ENCODE measurements at regions not wholly inside any gene's neighbourhood (a gene's known extent, or its start where the extent isn't known, plus 50 kb on each side); places are given as distances from the start of the nearest gene placed in this dataset.
A peak's percentile ranks its signal among the peaks of the same experiment; 100 is the strongest.

- no peak for DNase-seq (ENCODE audit: low spot score)
These were observed 59.0 kb downstream of the NDUFS5 start for GRCh38 chr1:39085174-39085573.

DNA sequence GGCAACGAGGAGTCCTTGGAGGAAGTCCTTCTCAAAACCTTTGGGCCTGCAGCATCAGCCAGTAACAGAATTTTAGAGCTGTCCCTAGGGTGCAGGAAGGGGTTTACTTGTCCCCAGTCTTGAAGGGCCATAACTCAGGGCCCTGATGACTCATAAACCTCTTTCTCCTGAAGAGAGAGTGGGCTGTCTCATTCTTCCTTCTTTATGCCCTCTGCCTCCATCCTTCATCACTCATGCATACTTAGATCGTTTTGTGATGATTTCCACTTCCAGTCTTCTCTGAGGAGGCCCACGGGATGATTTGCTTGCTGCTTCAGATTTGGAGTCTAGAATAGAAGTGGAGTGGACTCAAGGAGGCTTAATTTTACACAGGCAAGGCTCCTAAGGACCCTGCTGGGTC lies 60.2 kb downstream of the NDUFS5 start:
- no peak for DNase-seq (ENCODE audit: low spot score)

DNA sequence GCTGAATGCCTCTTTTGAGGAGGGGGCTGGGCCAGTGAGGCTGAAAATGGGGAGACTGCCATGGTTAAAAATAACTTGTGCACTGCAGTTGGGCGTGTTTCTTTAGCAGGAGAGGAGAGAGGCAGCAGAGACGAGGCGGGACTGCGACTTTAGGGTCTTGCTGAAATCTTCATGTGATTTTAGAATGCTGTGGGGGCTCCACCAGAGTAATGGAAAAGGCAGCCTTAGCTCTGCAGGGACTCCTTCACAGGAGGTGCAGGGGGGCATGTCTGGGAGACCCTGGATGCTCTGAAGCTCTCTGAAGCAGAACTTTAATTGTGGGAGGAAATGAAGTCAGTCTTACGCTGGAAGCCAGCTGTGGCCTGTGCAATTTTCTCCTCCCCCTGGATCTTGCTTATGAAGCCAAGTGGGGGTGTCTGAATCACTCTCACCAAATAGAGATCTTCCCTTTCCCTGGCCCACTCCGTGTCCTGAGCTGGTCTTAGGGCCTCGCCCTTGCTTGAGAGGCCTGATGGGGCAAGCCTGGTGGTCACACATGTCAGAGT lies 60.8 kb downstream of the NDUFS5 start:
- no peak for DNase-seq (ENCODE audit: low spot score)

DNA sequence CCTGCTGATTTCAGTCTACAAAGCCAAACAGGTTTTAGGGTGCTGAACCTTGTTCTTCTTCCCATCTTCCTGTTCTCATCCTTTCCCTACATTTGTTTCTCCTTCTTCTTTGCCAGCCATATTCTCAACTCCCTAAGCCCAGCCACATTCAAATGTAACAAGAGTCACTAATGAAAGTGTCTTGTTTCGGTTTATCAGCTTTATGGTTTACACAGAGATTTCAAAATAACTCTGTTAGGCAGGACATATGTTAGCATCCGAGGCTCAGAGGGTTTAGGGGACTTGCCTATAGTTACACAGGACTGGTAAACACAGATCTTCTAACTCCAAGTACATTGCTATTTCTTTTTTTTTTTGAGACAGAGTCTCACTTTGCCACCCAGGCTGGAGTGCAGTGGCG lies 61.3 kb downstream of the NDUFS5 start:
- DNase-seq (ENCODE audit: low spot score), result no peak

DNA sequence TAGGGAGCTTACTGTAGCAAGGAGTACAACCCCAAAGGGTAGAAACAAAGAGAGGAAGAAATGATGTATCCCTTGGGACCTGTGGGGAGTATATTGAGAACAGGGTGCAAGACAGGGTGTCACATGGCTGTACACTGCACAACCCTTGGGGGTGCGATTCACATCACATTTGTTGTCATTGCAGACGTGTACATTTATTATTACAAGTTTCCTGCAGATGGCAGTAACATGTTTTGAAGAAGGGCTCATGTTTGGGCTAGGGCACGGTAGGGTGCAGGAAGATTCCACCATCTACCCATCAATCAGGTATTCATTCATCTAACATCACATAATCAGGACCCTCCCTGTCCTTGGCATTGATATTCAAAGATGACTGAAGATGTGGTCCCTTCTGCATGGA lies 62.5 kb downstream of the NDUFS5 start:
- no peak for DNase-seq (ENCODE audit: low spot score)

DNA sequence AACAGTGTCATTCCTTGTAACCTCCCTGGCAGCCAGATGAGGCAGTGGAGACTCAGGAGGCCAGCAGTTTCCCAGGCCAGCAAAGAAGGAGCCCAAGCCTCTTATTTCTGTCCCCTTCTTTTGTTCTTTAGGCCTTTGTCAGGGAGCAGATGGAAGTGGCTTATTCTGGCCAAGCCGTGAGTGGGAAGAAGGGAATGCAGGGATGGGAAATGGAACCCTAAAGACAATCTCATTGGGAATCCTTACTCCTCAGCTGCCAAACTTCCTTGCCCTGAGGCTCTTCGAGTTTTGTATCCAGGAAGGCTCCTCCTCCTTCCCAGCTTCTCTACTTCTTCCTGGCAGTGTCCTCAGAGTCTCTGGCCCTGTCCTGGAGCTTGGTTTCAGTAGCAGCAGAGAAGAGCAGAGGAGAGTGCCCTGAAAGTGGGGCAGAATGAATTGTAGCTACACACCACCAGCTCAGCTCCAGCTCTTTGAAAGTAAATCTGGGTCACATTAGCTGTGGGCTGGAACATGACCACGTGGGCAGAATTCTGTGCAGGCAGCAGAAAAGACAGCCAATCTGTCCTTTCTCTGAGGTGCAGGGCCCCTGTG lies 63.9 kb downstream of the NDUFS5 start:
- DNase-seq (ENCODE audit: low spot score), result no peak

- DNase-seq (ENCODE audit: low spot score), result no peak
These were observed 64.7 kb downstream of the NDUFS5 start for GRCh38 chr1:39090757-39091380.

- DNase-seq (ENCODE audit: low spot score), result peak; percentile 51
These were observed 65.9 kb downstream of the NDUFS5 start for GRCh38 chr1:39091845-39092645.

- DNase-seq (ENCODE audit: low spot score), result no peak
These were observed 68.5 kb downstream of the NDUFS5 start for GRCh38 chr1:39094685-39095084.

DNA sequence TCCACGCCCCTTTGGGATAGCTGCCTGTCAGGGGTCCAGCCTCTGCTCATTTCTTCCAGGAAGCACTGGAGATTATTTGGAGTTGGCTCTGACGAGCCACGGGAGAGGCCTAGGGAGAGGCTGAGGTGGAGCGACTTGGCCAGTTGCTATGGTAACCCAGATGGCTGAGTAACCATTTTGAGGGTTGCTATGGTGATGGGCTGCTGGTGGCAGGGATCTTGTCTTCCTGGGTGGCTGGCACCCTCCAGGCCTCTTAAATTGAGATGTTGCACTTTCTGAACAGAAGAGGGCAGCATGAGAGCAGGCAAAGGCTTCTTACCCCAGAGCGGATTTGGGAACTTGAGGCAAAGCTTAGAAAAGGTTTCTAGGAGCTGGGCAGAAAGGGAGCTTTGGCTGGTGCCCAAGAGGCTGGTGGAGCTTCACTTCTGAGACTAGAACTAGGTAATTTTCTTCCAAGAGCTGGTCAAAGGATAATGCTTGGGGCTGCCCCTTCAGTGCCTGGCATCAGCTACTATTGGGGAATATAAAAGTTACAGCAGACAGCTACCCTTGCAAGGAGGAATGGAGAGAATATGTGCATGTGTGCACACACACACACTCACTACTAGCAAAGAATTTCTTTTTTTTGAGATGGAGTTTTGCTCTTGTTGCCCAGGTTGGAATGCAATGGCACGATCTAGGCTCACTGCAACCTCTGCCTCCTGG lies 72.5 kb downstream of the NDUFS5 start:
- DNase-seq (ENCODE audit: low spot score), result peak; percentile 68

DNA sequence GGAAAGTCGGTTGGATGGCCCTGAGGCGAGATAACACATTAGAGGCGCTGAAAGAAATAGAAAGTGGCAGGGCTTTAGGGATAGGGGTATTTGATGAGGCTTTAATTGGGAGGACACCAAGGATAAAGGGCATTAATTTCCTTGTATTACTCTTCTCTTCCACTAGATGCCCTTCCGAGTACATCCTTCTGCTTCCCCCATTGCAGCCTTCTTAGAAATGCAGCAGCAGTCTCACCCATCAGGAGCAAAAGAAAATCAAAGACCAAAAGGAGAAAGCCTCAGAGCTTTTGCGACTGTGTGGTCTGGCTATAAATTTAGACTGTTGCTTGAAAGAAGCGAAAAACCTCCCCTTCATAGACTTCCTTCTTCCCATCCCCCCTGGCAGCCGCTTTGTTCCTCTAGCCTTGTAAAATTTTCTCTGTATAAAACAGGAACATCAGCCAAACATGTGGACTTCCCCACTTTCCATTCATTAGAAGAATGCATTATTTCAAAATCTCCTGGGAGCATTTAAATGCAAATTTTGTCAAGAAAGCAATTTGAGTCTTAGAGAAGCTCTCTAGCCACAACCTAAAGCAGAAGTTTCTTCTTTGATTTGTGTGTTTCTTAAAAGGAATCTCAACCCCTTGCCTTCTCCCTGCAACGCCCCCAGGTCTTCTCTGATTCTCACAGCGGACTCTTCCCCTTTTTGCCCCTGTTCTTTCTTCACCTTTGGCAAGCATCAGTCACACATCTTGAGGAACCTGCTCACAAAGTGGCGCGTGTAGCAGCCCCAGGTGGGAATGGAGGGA lies 76.6 kb downstream of the NDUFS5 start:
- DNase-seq (ENCODE audit: low spot score), result no peak

GRCh38 chr1:39103328-39104157 lies 77.4 kb downstream of the NDUFS5 start:
- DNase-seq (ENCODE audit: low spot score), result no peak

DNA sequence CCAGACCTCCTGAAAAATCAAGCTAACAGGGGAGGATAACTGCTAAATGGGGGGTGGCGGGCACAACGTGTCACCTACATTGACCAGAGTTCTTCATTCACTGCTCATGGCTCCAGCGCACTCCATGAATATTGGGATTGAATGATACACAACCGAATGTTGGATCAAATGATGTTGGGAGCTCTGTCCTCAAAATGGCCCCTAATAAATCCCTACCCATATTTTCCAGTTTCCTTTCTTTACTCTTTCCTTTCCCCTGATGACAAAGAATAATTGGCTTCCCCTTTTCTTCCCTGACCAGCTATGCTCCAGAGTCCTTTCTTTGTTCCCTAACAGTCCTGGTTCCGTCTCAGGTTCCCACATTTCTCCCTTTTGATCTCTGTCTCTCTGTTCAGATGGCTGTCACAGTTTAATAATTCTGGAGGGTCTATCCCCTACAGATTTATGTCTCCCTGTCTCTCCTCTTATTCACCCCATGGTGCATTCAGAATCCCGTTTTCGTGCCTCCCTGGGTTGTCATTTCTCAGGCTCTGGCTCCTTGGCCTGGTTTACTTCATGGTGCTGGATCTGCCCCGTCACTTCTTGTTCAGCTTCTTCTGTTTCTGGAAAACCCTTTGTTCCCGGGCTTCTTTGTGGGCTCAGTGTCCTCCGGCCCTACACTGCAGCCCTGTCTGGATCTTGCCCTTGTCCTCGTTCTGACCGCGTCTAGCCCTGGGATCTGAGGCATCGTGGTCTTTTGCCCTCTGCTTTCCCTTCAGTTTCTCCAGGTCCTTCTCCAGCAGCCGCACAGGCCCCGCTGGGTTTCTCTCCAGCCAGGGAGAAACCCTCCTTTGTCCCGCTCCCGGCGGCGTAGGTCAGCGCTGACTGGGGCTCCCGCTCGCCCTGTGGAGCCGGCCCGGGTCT lies 78.3 kb downstream of the NDUFS5 start:
- DNase-seq (ENCODE audit: low spot score), result no peak

- no peak for DNase-seq (ENCODE audit: low spot score)
These were observed 79.1 kb downstream of the NDUFS5 start for GRCh38 chr1:39105061-39105840.

DNA sequence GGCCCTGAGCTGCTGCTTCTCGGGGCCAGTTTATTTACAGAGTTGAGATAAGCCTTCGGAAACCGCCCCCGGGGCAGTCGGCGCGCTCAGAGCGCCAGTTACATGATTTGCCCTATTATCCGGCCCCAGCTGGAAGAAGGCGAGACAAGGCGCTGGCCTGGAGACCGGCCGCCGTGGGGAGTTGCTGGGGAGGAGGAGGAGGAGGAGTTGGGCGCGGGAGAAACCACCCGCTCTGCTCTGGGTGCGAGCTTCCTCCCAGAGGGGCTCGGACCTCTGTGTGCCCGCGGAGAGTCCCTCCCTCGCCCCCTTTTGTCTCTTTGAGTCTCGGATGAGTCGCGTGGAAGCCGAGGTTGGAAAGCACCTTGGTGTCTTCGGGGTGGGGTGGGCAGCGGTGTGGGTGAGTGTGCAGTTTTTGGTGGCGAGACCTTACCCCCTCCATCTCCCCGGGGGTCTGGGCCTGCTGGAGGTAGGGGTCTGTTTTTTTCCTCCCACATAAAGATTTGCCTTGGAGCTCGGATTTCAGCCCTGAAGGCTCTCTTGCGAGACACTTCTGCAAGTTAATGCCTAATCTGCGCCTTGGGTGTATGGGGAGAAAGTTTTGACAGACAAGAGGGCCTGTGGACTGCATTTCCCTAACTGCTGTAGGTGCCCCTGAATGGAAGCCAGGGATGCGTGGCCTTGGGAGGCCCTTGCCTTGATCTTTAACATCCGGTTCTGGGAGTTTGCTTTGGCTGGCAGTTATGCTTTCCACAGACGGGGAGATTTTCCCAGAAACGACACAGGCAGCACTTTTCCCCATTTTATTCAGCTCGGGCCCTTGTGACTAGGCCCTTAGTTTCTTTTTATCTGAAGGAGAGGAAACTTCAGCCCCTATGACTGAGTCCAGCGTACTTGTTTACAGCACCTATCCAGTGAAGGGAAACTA lies 80.0 kb downstream of the NDUFS5 start:
- no peak for DNase-seq (ENCODE audit: low spot score)

DNA sequence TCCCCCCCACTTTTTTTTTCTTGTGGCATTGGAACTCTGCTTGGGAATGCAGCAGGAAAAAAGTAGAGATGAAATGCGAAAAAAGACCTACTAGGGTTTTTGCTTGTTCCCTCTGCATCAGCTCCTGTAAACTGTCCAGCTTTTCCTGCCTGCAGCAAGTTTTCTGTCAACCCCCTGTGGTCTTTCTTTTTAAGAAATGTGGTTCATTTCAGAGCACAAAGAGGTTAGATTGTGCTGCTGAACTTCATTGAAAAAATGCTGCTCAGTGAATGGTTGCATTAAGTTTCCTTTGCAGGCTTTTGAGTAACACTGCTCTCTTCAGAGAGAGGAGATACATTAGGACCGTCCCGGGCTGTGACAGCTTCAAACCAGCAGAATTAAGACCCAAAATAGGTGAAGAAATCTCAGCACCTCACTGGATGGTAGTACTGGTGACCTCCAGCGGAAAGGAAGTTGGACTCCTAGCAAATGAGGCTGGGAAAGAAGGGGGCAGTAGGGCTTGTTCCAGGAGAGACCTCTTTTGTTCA lies 80.7 kb downstream of the NDUFS5 start:
- no peak for DNase-seq (ENCODE audit: low spot score)

Measured in hematopoietic multipotent progenitor cell treated with erythropoietin and hydrocortisone succinate and interleukin-3 and kit ligand, for 17 days (in vitro differentiated cells).